ENCODE measurements at regions not wholly inside any gene's neighbourhood (a gene's known extent, or its start where the extent isn't known, plus 50 kb on each side); places are given as distances from the start of the nearest gene placed in this dataset.

GRCh38 chr13:103615771-103616170, 549.6 kb upstream of the SLC10A2 start:
- no peak for TF ChIP-seq EZH2 (IDR thresholded peaks at IDR 0.05; ENCODE audit: low read depth, unreplicated experiment)
- no peak for TF ChIP-seq CTCF (conservative IDR thresholded peaks at IDR 0.05; ENCODE audit: low read depth in 2 of 2)
- TF ChIP-seq CREB1 (CRISPR knock-in tag; IDR thresholded peaks at IDR 0.05; ENCODE audit: low read depth) = no peak
- TF ChIP-seq POLR2AphosphoS5 (IDR thresholded peaks at IDR 0.05; ENCODE audit: low read depth) = no peak
- TF ChIP-seq JUNB (IDR thresholded peaks at IDR 0.05; ENCODE audit: unreplicated experiment) = no peak
- TF ChIP-seq EZH2phosphoT487 (IDR thresholded peaks at IDR 0.05; ENCODE audit: unreplicated experiment) = no peak
- TF ChIP-seq ZNF114 (CRISPR knock-in tag; IDR thresholded peaks at IDR 0.05) = no peak
- TF ChIP-seq STAT1 (IDR thresholded peaks at IDR 0.05; ENCODE audit: unreplicated experiment) = no peak
- no peak for TF ChIP-seq REST (IDR thresholded peaks at IDR 0.05; ENCODE audit: unreplicated experiment)
- no peak for TF ChIP-seq ZNF331 (CRISPR knock-in tag; IDR thresholded peaks at IDR 0.05; ENCODE audit: low read depth)

All from GM23338 (cell line).